Rectal smooth muscle tissue (tissue), 1 donor: ENCODE measurements at regions not wholly inside any gene's neighbourhood (a gene's known extent, or its start where the extent isn't known, plus 50 kb on each side); places are given as distances from the start of the nearest gene placed in this dataset.

Experiments
- H3K27ac ChIP-seq: one replicate; pipeline ENCODE4 v1.7.0; 2013; ENCODE audit warnings: low read depth, low read length, inconsistent platforms
- H3K27me3 ChIP-seq: one replicate; pipeline ENCODE4 v1.7.0; 2013; ENCODE audit warnings: low read length; ENCODE audit not compliant: control insufficient read depth, insufficient read depth
- H3K36me3 ChIP-seq: one replicate; pipeline ENCODE4 v1.7.0; 2013; ENCODE audit warnings: low read length; ENCODE audit not compliant: control insufficient read depth, insufficient read depth
- H3K4me1 ChIP-seq: one replicate; pipeline ENCODE4 v1.7.0; 2013; ENCODE audit warnings: low read length; ENCODE audit not compliant: control insufficient read depth, insufficient read depth
- H3K4me3 ChIP-seq: one replicate; pipeline ENCODE4 v1.7.0; 2013; ENCODE audit warnings: low read length
- H3K9ac ChIP-seq: one replicate; pipeline ENCODE4 v1.7.0; 2013; ENCODE audit warnings: low read length

- H3K36me3 ChIP-seq = no peaks in the 10 kb centered on the region
- H3K27ac ChIP-seq = no peak overlapping the region
- no peak overlapping the region for H3K9ac ChIP-seq
- H3K27me3 ChIP-seq = no peaks in the 10 kb centered on the region
- no peaks in the 10 kb centered on the region for H3K4me1 ChIP-seq
- no peak overlapping the region for H3K4me3 ChIP-seq
Measured at GRCh38 chr7:142611566-142612236, 137.6 kb upstream of the PRSS1 start.

DNA sequence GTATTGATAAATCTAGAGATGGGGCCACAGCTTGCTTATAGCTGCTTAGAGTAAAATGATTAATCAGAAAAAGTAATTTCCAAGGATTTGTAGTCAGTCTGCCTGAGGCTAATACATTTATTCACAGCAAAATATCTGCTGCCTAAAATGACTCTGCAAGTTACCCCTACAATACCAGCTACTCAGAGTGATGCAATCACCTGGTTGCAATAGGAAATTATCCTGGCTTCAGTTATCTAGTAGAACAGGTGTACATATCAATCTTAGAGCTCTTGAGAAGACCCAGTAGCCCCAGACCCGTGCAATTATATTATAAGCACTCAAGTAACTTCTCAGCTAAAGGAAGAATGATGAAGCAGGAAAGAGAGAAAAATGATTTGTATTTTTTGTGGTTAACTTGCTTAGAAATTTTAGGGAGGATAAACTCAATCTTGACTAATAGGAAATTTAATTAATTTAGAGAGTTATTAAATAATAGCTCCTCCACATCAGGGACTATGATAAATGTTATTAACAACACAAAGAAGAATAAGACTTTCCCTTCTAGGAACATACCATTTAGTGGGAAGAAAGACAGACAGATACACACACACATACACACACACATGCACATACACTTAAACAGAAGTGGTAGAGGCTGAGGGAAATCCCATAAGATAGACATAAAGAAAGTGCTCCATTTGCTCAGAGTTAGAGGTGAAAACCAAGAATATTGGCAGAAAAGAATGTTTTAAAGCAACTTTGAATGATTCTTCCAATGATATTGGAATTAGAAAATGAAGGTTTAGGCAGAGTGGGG lies 140.4 kb upstream of the PRSS1 start:
- Histone ChIP-seq H3K27ac (no peak overlapping the region), H3K36me3 (no peaks in the 10 kb centered on the region), H3K9ac (no peak overlapping the region), H3K4me1 (no peaks in the 10 kb centered on the region), H3K27me3 (no peaks in the 10 kb centered on the region), H3K4me3 (no peak overlapping the region)

GRCh38 chr7:142607351-142607750 lies 141.9 kb upstream of the PRSS1 start:
- no peaks in the 10 kb centered on the region for H3K27me3 ChIP-seq
- no peak overlapping the region for H3K9ac ChIP-seq
- H3K27ac ChIP-seq = no peak overlapping the region
- no peak overlapping the region for H3K4me3 ChIP-seq
- H3K36me3 ChIP-seq = no peaks in the 10 kb centered on the region
- no peaks in the 10 kb centered on the region for H3K4me1 ChIP-seq

GRCh38 chr7:142606081-142606480 lies 143.2 kb upstream of the PRSS1 start:
- Histone ChIP-seq H3K27me3 (no peaks in the 10 kb centered on the region), H3K27ac (no peak overlapping the region), H3K9ac (no peak overlapping the region), H3K4me3 (no peak overlapping the region), H3K4me1 (no peaks in the 10 kb centered on the region), H3K36me3 (no peaks in the 10 kb centered on the region)

DNA sequence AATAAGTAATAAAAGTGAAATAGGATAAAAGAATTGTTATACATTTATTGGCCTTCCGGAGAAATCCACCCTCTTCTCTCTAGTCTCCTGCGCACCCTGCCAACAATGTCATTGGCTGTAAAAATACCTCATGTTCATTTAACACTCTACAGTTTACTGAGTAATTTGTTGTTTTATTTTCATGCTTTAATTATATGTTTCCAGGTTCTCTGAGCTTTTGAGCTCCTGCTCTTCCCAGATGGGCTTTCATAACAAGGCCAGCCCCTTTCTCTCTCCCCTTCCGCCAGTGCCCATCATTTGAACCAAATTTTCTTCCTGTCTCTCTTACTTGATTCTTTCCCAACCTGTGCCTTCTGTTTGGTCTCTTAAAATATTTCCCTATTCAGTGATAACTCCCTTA lies 144.6 kb upstream of the PRSS1 start:
- Histone ChIP-seq H3K36me3 (no peaks in the 10 kb centered on the region), H3K4me1 (no peaks in the 10 kb centered on the region), H3K27me3 (no peaks in the 10 kb centered on the region), H3K4me3 (no peak overlapping the region), H3K9ac (no peak overlapping the region), H3K27ac (no peak overlapping the region)

GRCh38 chr7:142603870-142604448 lies 145.3 kb upstream of the PRSS1 start:
- no peak overlapping the region for H3K27ac ChIP-seq
- no peaks in the 10 kb centered on the region for H3K27me3 ChIP-seq
- H3K36me3 ChIP-seq = no peaks in the 10 kb centered on the region
- no peak overlapping the region for H3K9ac ChIP-seq
- no peak overlapping the region for H3K4me3 ChIP-seq
- H3K4me1 ChIP-seq = no peaks in the 10 kb centered on the region

- Histone ChIP-seq H3K4me3 (no peak overlapping the region), H3K36me3 (no peaks in the 10 kb centered on the region), H3K9ac (no peak overlapping the region), H3K27ac (no peak overlapping the region), H3K4me1 (no peaks in the 10 kb centered on the region), H3K27me3 (no peaks in the 10 kb centered on the region)
Measured at GRCh38 chr7:142602756-142603155, 146.5 kb upstream of the PRSS1 start.

GRCh38 chr7:142602183-142602582 lies 147.1 kb upstream of the PRSS1 start:
- Histone ChIP-seq H3K4me1 (no peaks in the 10 kb centered on the region), H3K9ac (no peak overlapping the region), H3K36me3 (no peaks in the 10 kb centered on the region), H3K27ac (no peak overlapping the region), H3K27me3 (no peaks in the 10 kb centered on the region), H3K4me3 (no peak overlapping the region)

DNA sequence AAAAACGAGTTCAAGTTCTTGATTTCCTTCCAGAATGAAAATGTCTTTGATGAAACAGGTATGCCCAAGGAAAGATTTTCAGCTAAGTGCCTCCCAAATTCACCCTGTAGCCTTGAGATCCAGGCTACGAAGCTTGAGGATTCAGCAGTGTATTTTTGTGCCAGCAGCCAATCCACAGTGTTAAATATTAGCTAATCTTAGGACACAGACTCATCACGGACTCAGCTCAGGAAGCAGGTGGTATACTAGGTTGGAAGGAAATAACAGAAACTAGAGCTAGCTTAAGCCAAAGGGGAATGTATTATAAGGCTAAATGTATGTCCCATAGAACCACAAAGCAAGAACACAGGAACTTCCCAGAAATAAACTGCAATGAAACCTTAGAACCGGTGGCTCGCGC lies 151.0 kb upstream of the PRSS1 start:
- Histone ChIP-seq H3K36me3 (no peaks in the 10 kb centered on the region), H3K27ac (no peak overlapping the region), H3K9ac (no peak overlapping the region), H3K27me3 (no peaks in the 10 kb centered on the region), H3K4me1 (no peaks in the 10 kb centered on the region), H3K4me3 (no peak overlapping the region)

DNA sequence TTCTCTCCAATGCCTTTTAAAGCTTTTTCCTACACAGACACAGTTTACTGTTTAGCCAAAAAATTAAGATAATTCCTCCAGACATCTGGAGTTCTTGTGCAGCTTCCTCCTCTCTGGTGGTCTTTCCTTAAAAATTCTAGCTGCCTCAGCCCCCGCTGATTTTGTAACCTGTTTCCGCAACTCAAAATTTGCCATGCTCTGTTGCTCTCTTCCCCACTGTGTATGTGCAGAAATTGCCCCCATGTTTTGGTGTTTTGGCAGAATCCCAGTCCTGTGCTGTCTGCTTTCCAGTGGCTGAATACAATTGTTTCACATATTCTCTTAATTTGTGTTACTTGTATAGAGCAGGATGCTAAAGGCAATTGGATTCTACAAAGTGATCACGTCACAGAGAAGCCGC lies 151.7 kb upstream of the PRSS1 start:
- Histone ChIP-seq H3K9ac (no peak overlapping the region), H3K4me3 (no peak overlapping the region), H3K4me1 (no peaks in the 10 kb centered on the region), H3K36me3 (no peaks in the 10 kb centered on the region), H3K27me3 (no peaks in the 10 kb centered on the region), H3K27ac (no peak overlapping the region)

GRCh38 chr7:142595816-142596516 lies 153.3 kb upstream of the PRSS1 start:
- Histone ChIP-seq H3K27me3 (no peaks in the 10 kb centered on the region), H3K4me1 (no peaks in the 10 kb centered on the region), H3K4me3 (no peak overlapping the region), H3K27ac (no peak overlapping the region), H3K36me3 (no peaks in the 10 kb centered on the region), H3K9ac (no peak overlapping the region)

DNA sequence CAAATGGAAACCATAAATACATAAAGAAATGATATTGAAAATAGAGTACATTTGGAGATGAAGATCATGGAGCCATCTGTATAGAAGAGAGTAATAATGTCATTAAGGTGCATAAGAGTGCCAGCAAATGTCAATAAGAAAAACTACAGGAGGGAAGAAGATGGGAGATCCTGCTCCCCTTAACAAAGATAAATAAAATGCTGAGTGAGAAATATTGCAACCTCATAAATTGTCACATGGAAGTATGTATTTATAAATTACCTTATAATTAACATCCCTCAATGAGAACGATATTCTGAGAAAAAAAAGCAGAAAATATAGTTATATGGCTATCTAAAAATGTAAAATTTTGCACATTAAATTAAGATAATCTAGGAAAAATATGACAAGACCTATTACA lies 155.2 kb upstream of the PRSS1 start:
- no peaks in the 10 kb centered on the region for H3K4me1 ChIP-seq
- no peak overlapping the region for H3K9ac ChIP-seq
- no peak overlapping the region for H3K4me3 ChIP-seq
- no peak overlapping the region for H3K27ac ChIP-seq
- H3K27me3 ChIP-seq = no peaks in the 10 kb centered on the region
- H3K36me3 ChIP-seq = no peaks in the 10 kb centered on the region
